ENCODE measurements at regions not wholly inside any gene's neighbourhood (a gene's known extent, or its start where the extent isn't known, plus 50 kb on each side); places are given as distances from the start of the nearest gene placed in this dataset.

DNA sequence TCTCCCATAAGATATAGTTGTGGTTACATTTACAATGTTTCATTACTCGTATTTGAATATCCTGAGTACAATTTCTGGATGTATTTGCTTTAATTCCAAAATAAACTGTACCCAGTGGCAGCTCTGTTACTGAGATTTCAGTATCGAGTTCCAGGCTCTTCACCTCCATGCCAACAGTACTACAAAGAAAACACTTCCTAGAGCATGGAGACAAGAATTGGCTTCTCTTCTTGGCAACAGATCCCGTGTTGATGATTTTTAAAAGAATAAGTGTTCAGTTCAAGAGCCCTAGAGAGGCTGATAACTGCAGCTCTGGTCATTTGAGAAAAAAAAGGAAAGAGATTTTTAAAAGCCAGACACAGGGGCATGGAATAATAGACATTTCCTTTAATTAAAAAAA is 302.8 kb downstream of the EFNB2 start:
- DNase-seq, result no peak

DNA sequence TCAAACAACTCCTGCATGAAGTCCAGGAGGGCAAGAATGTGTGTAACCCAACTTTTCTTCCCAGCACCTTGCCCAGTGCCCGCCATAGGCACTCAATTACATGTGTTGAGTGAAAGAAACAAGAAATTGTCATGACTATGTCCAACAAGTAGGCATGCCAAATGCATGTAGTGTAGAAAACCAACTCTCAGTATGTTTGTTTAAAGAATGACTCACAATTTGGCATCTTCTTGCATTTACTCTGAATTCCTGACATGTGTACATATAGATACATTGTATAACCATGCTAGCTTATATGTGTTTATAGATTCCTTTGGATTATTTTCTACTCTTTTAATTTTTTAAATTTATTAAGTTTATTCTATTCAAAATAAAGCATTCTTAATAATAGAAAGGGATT is 305.0 kb downstream of the EFNB2 start:
- DNase-seq, result no peak

- no peak for DNase-seq
Measured at GRCh38 chr13:106225126-106225525, 310.3 kb downstream of the EFNB2 start.

DNA sequence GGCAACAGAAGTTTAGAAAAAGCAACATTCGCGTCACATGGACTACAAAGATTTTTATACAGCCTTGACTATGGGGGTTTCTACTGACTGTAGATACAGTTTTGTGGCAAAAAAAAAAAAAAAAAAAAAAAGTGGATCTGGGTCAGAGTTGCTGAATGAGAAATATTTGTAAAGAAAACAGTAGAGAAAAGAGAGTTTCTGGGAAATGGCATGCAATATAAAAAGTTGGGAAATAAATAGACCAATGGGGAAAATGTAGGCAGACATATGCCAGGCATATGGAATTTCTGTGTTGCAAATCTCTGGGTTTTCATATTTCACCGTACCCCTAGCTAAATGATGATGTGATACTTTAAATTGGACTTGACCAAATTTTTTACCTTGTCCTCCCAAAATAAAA is 315.3 kb downstream of the EFNB2 start:
- DNase-seq, result no peak

GRCh38 chr13:106213028-106213757 is 322.3 kb downstream of the EFNB2 start:
- no peak for DNase-seq

- DNase-seq, result no peak
Measured at GRCh38 chr13:106212386-106213010, 323.0 kb downstream of the EFNB2 start.

- DNase-seq, result no peak
Measured at GRCh38 chr13:106210324-106210723, 325.1 kb downstream of the EFNB2 start.

GRCh38 chr13:106205871-106206270 is 329.6 kb downstream of the EFNB2 start:
- DNase-seq, result no peak

- no peak for DNase-seq
Measured at GRCh38 chr13:106197496-106197895, 338.0 kb downstream of the EFNB2 start.

GRCh38 chr13:106187501-106188095 is 347.9 kb downstream of the EFNB2 start:
- DNase-seq, result no peak

DNA sequence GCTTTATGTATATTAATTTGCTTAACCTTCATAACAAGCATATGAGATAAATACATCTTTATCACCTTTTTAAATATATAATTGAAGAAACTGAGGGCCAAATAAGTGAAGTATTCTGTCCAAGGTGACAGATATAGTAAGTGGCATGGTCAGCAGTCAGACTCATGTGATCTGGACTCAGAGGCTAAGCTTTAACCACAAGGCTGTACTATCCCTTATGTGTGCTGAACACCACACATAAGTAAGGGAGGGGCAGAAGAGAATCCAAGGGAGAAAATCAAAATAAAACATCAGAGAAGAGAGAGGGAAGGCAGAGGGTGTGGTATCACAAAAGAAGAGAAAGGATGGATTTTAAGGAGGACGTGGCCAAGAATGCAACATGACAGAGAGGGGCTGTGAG is 348.4 kb downstream of the EFNB2 start:
- DNase-seq, result no peak

DNA sequence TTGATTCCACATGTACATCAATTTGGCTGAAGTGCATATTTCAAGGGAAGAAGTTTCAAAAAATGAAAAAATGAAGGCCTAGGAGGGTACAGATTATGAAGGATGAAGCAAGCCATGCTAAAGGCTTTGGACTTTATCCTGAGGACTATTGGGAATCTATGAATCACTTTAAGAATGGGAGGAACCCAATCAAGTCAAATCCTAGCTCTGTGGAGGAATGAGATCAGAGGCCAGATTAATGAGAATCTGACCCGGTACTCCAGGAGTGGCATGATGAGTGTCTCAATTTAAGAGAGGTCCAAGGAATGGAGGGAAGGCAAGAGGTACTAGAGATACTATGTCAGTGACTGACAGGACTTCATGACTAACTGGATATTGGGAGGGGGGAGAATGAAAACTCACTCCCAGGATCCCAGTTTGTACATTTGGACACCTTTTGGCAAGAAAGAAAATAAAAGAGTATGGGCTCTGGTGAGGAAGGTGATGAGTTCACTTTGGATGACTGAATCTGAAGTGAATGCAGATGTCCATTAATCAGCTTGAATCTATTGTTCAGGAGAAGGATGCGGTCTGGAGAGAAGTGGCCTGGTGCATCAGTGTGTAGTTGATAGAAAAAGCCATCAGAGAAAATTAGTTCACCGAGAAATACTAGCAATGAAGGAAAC is 349.0 kb downstream of the EFNB2 start:
- DNase-seq, result no peak

DNA sequence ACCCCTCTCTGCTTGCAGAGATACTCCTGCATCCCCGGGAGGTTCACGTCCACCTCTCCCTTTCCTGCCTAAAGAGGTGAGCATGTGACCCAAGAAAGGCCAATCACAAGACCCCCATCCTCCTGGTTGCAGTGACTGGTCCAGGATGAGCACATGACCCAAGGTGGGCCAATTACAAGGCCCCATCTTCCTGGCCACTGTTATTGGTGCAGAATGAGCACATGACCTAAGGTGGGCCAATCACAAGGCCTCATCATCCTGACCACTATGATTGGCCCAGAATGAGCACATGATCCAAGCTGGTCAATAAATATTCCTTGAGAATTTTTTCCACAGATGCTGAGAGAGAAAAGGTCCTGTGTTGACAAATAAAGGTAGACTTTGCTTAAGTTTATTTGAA is 350.7 kb downstream of the EFNB2 start:
- no peak for DNase-seq

- DNase-seq, result no peak
Measured at GRCh38 chr13:106183410-106184065, 351.9 kb downstream of the EFNB2 start.

DNA sequence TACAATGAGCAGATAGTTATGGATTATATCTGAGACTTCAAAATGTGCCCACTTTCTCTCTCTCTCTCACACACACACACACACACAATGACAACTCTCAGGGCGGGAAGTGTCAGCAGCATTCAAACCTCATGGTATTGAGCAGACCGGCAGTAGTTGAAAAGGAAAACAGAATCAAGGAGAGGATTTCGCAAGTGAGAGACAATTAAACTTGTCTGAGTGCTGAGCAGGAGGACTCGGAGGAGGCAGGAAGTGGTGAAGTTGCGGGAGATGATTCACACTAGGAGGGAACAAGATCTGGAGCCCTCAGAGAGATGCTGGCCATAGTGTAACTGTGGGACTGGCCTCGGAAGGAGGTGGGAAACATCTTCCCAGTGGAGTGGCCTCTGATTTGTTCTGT is 353.1 kb downstream of the EFNB2 start:
- DNase-seq, result peak in 1 of 2 experiments; percentile 24

- no peak for DNase-seq
Measured at GRCh38 chr13:106178816-106179215, 356.6 kb downstream of the EFNB2 start.

DNA sequence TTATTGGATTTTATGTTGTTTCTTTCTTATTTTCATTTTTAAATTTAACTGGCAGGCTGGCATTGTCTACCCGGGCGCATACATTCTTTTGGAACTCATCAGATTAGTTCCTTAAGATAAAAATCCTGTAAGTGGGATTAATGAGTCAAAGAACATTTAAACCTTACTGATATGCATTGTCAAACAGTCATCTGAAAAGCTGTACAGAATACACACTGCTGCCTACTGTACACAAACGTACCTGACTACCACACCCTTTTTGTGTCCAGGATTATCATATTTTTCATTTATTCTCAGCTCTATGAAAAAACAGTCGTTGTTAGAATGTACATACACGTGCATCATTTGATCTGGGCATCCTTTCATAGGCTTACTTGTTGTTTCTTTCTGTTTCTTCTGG is 358.3 kb downstream of the EFNB2 start:
- DNase-seq, result no peak

DNA sequence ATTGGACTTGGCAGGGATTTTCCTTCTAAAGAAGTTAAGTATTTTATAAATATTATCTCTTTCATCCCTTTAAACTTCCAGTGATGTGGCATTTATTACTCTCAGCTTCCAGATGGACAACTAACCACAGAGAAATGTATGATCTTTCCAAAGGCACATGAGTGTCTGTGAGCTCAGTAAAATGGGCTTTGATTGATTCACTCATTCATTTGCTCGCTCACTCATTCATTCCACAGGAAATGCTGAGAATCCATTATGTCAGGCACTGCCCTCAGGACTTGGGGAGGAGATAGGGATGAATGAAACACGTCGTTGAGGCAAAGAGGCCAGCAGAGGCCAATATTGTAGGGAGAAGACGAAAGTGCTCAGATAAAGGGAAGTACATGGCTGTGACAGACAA is 359.3 kb downstream of the EFNB2 start:
- no peak for DNase-seq

GRCh38 chr13:106173891-106174610 is 361.4 kb downstream of the EFNB2 start:
- no peak for DNase-seq

DNA sequence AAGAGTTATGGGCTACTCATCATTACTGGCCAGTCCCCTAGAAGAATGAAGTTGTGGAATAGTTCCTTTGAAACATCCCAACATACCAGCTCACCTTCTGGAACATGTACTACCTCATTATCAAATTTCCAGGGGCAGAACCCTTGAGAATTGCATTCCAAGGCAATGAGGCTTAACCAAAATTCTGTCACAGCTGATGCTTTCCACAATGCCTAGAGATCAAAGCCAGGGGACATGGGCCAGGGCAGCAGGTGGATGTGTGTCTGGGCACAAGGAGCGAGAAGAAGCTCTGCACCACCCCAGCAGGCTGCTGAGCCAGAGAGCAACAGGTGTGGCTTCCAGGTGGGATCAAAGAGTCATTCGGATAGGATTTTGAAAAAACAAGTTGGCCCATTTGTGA is 362.1 kb downstream of the EFNB2 start:
- DNase-seq, result no peak

- no peak for DNase-seq
Measured at GRCh38 chr13:106172176-106172905, 363.1 kb downstream of the EFNB2 start.

DNA sequence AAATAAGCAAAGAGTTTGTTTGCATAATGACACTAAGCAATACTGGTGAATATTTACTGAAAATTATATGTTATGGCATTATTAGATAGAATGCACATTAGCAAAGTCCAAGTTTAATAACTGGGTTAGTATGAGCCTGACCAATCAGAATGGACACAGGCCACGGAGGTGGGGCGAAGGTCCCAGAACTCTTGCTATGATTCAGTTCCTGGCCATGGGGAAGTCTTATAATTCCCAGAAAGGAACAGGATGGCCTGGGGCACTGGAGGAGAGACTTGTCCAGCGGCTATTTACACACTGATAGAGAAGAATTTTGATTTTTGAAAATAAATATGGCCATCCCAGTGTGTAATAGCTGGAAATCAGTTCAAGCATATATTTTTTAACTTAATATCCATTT is 372.0 kb downstream of the EFNB2 start:
- no peak for DNase-seq
